OCI-M2 (cell line): ENCODE measurements at regions not wholly inside any gene's neighbourhood (a gene's known extent, or its start where the extent isn't known, plus 50 kb on each side); places are given as distances from the start of the nearest gene placed in this dataset.

Experiments
- DNase-seq: peaks from one replicate; lab custom pipeline; 2025; ENCODE audit not compliant: unreplicated experiment; lab: John Stamatoyannopoulos, UW

DNA sequence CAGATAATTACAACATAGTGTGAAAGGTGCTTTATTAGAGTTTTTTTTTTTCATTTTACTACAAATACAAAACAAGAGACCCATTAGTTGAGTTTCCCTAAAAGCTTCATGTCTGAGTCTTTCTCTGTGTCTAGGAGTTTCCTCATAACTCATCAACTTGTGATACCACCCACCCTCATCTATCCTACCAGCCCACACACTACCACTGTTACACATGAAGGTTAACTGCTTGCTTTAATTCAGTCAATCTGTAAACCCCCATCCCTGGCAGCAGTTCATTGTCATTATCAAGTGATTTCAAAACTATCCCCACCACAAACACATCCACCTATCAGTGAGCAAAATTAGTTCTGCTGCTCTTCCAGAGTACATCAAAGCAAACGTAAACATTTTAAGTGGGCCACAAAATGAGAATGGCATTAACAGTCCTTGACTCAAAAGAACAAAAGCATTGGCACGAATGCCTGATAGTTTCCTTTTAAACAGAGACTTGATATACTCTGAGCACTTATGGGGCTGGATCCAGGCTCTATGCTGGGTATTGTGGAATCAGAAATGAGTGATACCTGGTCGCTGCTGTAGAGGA is 331.6 kb upstream of the FAM241A start:
- DNase-seq: no peak

DNA sequence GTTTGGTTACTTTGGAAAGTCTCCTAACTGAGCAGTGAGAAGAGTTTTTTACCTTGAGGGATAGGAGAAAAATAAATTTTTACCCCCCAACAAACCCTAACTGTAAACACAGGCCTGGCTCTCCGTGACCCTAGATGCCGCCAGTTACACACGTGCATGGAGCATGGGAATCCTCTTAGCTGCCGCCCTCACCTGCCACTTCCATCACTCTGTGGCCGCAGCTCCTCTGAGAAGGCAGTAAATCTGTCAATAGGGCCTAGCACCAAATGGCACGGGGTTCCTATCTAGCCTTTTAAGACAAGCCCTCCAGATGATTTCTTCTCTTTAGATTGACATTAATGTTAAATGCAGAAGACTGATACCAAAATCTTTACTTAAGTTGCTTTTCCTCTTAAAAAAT is 330.3 kb upstream of the FAM241A start:
- DNase-seq: no peak

DNA sequence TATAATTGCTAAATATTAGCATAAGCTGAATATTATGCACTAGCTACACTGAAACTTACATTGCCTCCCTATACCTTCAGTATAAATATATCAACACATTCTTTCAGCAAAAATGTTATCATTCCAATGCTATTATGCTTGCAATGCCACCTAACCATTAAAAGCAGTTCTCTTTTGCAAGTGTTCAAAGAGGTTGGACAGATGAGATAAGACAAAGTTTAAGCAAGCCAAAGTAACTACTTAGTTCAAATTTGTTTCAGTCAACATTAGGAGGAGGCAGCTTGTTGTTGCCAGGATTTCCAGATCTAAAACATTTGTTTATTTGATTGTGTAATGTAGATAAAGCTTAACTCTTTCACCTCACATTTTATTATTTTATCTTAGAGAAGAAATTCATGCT is 323.9 kb upstream of the FAM241A start:
- no peak for DNase-seq

DNA sequence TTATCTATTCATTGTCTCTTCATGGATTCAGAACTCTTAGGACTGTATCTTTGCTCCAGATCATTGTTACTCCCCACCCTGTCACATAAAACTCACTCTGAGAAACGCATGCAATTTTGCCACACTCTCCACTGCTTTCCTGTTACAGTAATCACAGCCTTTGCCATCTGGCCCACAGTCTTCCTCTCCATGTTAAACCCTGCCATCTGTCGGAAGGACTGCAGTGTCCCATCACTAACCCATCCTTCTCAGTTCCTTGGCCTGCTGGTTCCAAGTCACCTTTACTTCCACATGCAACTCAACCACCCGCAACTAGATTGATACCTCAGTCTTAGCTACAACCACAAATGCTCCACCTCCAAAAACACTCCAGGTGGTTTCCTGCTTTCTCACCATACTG is 308.7 kb upstream of the FAM241A start:
- no peak for DNase-seq

DNA sequence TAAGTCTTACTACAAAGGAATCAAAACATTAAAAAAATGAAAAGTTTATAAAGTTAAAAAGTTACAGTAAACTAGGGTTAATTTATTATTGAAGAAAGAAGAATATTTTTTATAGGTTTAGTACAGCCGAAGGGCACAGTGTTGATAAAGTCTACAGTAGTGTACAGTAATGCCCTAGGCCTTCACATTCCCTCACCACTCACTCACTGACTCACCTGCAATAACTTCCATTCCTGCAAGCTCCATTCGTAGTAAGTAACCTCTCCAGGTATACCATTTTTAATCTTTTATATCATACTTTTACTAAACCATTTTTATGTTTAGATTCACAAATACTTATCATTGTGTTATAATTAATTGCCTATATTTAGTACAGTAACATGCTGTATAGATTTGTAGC is 307.5 kb upstream of the FAM241A start:
- no peak for DNase-seq

- DNase-seq: no peak
Measured at GRCh38 chr4:111838406-111838930, 306.8 kb upstream of the FAM241A start.

GRCh38 chr4:111839141-111839540 is 306.1 kb upstream of the FAM241A start:
- DNase-seq: no peak

DNA sequence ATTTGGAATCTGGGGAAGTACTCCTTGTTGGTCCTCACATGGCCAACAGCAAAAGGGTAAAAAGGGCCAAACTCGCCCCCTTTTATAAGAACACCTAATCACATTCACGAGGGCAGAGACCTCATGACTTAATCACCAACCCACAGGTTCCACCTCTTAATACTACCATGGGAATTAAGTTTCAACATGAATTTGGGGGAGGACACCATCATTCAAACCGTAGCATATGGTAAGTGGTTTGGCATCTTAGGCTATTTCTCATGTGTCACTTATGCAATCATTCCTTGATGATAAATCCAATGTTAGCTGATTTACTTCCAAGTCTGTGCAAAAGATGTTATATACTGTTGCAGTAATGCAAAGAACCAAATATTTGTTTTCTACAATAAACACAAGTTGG is 302.9 kb upstream of the FAM241A start:
- DNase-seq: no peak

DNA sequence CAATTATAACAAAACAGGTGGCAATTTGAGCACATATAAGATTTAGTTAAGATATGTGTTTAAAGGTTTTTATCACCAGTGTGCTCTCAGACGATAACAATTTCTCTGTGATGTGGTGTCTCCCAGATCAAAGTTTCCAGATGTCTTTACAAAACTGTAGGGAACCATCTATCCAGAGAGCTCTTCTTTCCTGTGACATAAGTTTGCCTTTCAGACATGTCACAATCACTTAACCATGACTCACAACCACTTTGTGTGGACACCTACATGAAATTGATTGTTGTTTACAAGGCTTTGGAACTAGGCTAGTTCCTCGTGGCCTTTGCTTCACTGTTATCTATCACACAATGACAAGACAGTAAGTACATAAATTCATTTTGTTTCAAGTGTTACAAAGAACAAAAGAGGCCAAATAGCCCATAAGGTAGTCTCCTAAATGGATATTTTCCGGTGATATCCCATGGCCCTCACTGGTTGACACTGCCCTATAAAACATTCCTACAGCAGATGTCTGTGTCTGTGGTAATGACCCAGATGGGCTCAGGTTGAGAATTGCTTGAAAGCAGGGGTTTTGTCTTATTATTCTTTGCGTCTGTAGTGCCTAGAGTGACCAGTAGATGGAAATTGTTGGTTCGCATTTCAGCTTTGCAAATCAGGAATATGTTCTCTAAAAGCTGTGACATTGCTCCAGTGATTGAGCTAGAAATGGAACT is 297.8 kb upstream of the FAM241A start:
- DNase-seq: no peak

- no peak for DNase-seq
Measured at GRCh38 chr4:111849746-111850284, 295.4 kb upstream of the FAM241A start.

DNA sequence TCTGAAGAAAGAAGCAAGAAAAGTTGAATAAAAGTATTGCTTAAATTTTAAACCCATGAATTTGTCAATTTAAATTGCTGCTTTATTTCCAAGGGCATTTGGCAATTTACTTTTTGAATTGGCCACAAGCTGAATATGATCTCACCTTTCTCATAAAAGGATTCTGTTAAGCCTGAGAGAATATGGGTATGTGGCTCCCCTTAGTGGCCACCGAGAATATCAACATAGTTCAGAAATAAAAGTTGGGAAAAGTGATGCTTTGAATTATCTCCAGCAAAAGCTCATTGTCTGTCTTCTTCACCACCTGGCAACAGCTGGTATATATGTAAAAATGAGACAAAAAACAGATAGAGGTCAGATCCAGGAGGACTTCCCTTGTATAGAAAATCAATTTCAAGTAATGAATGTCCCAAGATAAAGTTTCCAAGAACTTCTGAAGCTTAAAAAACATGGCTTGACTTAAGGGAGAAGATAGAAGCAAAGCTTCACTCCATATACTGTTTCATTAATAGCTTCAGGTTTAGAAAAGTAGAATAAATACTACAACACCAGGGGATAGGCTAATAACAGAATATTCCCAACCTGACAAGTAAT is 290.7 kb upstream of the FAM241A start:
- no peak for DNase-seq

GRCh38 chr4:111855308-111855707 is 289.9 kb upstream of the FAM241A start:
- no peak for DNase-seq

GRCh38 chr4:111864066-111864465 is 281.2 kb upstream of the FAM241A start:
- no peak for DNase-seq

- no peak for DNase-seq
Measured at GRCh38 chr4:111869339-111869738, 275.9 kb upstream of the FAM241A start.

DNA sequence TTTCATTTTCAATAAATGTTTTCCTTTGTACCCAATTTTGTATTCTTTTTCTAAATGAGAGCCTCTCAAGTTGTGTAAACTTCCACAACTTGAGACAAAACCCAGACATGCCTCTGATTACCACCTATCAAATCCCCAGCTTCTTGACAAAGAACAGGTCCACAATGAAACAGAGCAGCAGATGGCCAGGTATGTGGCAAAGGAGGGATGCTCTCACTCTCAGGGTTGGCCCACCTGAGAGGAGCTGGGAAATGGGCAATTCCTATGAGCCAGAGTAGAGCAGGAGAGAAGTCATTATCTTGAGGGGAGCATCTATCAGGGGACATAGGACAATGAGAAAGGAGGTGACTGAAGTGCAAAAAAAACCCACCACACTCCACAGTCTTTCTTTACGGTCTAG is 273.5 kb upstream of the FAM241A start:
- no peak for DNase-seq

DNA sequence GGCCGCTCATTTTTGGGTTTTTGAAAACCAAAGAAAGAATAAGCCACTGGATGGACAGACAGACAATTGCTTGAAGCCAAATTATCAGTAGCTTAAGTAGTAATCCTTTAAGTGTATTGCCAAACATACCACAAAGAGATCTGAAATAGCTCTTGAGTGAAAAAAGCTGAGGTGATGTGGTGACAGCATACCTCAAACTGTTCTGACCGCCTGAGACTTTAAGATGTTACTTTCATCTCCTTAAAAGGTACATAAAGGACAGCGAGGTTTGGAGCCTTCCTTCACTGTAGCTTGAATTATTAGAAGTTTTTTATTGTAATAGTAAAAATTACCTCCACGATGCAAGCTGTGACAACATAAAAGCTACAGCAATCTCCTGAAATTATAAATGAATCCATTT is 271.5 kb upstream of the FAM241A start:
- no peak for DNase-seq

DNA sequence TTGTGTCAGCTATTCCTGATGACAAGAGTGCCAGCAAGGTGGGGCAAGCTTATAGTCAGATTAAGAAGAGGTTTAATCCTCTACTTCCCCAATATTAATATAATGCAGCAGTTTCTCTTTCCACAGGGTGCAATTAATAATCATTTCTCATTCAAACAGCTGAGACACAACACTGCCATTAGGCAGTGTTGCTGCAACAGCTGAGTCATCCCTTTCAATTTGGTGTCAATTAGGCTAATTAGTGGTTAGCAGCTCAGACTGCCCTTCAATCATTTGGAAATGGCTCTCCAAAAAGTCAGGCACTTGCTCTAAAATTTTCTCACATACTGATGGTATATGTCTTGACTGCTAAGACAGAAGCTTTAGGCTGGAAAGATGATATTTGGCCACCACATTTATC is 265.7 kb upstream of the FAM241A start:
- no peak for DNase-seq

DNA sequence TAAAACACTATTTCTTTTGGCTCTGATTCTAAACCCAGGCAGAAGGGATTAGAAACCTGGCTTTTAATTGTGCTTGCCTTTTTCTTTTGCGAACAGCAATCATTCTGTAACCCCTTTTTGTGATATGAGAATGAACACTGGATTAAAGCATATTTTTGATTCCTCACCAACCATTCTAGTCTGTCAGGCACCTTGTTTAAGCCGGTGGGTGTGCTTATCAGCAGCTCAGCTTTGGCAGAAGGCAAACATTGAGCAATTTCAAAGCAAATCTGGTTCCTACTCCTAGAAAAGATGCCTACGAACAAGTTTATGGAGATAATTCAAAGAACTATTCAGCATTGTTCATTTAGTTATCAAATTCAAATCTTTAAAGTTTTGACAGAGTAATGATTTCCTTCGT is 265.1 kb upstream of the FAM241A start:
- no peak for DNase-seq

- DNase-seq: no peak
Measured at GRCh38 chr4:111883557-111883999, 261.7 kb upstream of the FAM241A start.

- DNase-seq: no peak
Measured at GRCh38 chr4:111890412-111890811, 254.8 kb upstream of the FAM241A start.

GRCh38 chr4:111905511-111905910 is 239.7 kb upstream of the FAM241A start:
- DNase-seq: no peak

GRCh38 chr4:111919639-111920038 is 225.6 kb upstream of the FAM241A start:
- DNase-seq: no peak
